GM23338 (cell line): ENCODE measurements at regions not wholly inside any gene's neighbourhood (a gene's known extent, or its start where the extent isn't known, plus 50 kb on each side); places are given as distances from the start of the nearest gene placed in this dataset.

Source experiments
- ATAC-seq: fragments of 200-7000 bp; cut with Tn5 transposase; 3 replicates; pipeline ENCODE4 v1.9.1; 2020
- DNase-seq: peaks from one replicate; pipeline ENCODE4 v3.0.0-alpha.2; 2015; ENCODE audit warnings: low spot score
- H2AFZ ChIP-seq: fragments of 200-600 bp; sonication (generic); 2 replicates; pipeline ENCODE4 v1.8.0; 2016; ENCODE audit warnings: antibody characterized with exemption, mild to moderate bottlenecking, moderate library complexity
- H3F3A ChIP-seq: fragments of 200-600 bp; sonication (generic); replicated peaks from 2 replicates; pipeline ENCODE4 v1.8.0; 2017; ENCODE audit warnings: antibody characterized with exemption, mixed run types, low read depth
- H3K27ac ChIP-seq: fragments of 200-600 bp; sonication (generic); 2 replicates; pipeline ENCODE4 v1.6.1; 2016; ENCODE audit warnings: low read depth
- H3K27me3 ChIP-seq: fragments of 200-600 bp; sonication (generic); 2 replicates; pipeline ENCODE4 v1.8.0; 2016; ENCODE audit warnings: mild to moderate bottlenecking, mixed run types, moderate library complexity; ENCODE audit not compliant: insufficient read depth
- H3K36me3 ChIP-seq: fragments of 200-600 bp; sonication (generic); 2 replicates; pipeline ENCODE4 v1.8.0; 2016; ENCODE audit warnings: mild to moderate bottlenecking; ENCODE audit not compliant: insufficient read depth
- H3K4me1 ChIP-seq: fragments of 200-600 bp; sonication (generic); 2 replicates; pipeline ENCODE4 v1.8.0; 2016; ENCODE audit warnings: mild to moderate bottlenecking, moderate library complexity; ENCODE audit not compliant: insufficient read depth
- H3K4me2 ChIP-seq: fragments of 200-600 bp; sonication (generic); 2 replicates; pipeline ENCODE4 v1.7.1; 2017; ENCODE audit warnings: mixed run types
- H3K4me3 ChIP-seq: fragments of 200-600 bp; sonication (generic); 2 replicates; pipeline ENCODE4 v1.6.1; 2016; ENCODE audit warnings: mixed run types
- H3K79me2 ChIP-seq: fragments of 200-600 bp; sonication (generic); replicated peaks from 2 replicates; pipeline ENCODE4 v1.8.0; 2017; ENCODE audit warnings: mild to moderate bottlenecking; ENCODE audit not compliant: insufficient read depth
- H3K9me2 ChIP-seq: fragments of 200-600 bp; sonication (generic); 2 replicates; pipeline ENCODE4 v1.8.0; 2017; ENCODE audit not compliant: insufficient read depth
- H4K20me1 ChIP-seq: fragments of 200-600 bp; sonication (generic); replicated peaks from 2 replicates; pipeline ENCODE4 v1.8.0; 2017; ENCODE audit warnings: mild to moderate bottlenecking; ENCODE audit not compliant: insufficient read depth
- H3K27ac Mint-ChIP-seq: 2 replicates; pipeline ENCODE4 v1.8.0; 2020; ENCODE audit warnings: inconsistent platforms, mild to moderate bottlenecking, moderate library complexity, mixed read lengths
- H3K27me3 Mint-ChIP-seq: 3 replicates; pipeline ENCODE4 v1.8.0; 2022; ENCODE audit warnings: low read depth, mild to moderate bottlenecking, moderate library complexity, mixed read lengths, inconsistent platforms; ENCODE audit not compliant: insufficient read depth, poor library complexity
- H3K36me3 Mint-ChIP-seq: 3 replicates; pipeline ENCODE4 v1.8.0; 2021; ENCODE audit warnings: low read depth, mild to moderate bottlenecking, inconsistent platforms, moderate library complexity, mixed read lengths
- H3K4me1 Mint-ChIP-seq: 3 replicates; pipeline ENCODE4 v1.8.0; 2020; ENCODE audit warnings: mild to moderate bottlenecking, inconsistent platforms, mixed read lengths
- H3K4me3 Mint-ChIP-seq: 3 replicates; pipeline ENCODE4 v1.8.0; 2021; ENCODE audit warnings: moderate library complexity, mild to moderate bottlenecking, inconsistent platforms, mixed read lengths
- H3K9me3 Mint-ChIP-seq: 3 replicates; pipeline ENCODE4 v1.8.0; 2020; ENCODE audit warnings: moderate library complexity, mild to moderate bottlenecking, inconsistent platforms, mixed read lengths
- EZH2 ChIP-seq: fragments of 200-600 bp; sonication (generic); IDR thresholded peaks from one replicate; pipeline ENCODE4 v1.8.0; 2017; ENCODE audit warnings: antibody characterized with exemption, mild to moderate bottlenecking, low read depth; ENCODE audit not compliant: unreplicated experiment
- EZH2phosphoT487 ChIP-seq: fragments of 200-600 bp; sonication (generic); IDR thresholded peaks from one replicate; pipeline ENCODE4 v1.8.1; 2018; ENCODE audit warnings: antibody characterized with exemption; ENCODE audit not compliant: unreplicated experiment
- JUNB ChIP-seq: IDR thresholded peaks from one replicate; pipeline ENCODE4 v1.6.1; 2016; ENCODE audit warnings: antibody characterized with exemption; ENCODE audit not compliant: unreplicated experiment
- NANOG ChIP-seq: IDR thresholded peaks from 2 replicates; pipeline ENCODE4 v1.6.1; 2016; ENCODE audit warnings: antibody characterized with exemption, borderline replicate concordance
- POLR2AphosphoS5 ChIP-seq: IDR thresholded peaks from 2 replicates; pipeline ENCODE4 v1.6.1; 2016; ENCODE audit warnings: antibody characterized with exemption, low read depth
- ZNF331 ChIP-seq: fragments of 250-450 bp; sonication (Bioruptor Pico); IDR thresholded peaks from 2 replicates; pipeline ENCODE4 v1.5.0; 2020; ENCODE audit warnings: low read depth, mild to moderate bottlenecking, moderate library complexity
- TF ChIP-seq, protein P1 (sequence below), 2 experiments: fragments of 200-600 bp in 1 of 2; sonication (generic) in 1 of 2; conservative IDR thresholded peaks; 2 replicates each; pipeline versions ENCODE4 v1.5.1 to v1.6.1; 2016 to 2017; ENCODE audit warnings: antibody characterized with exemption in 2 of 2, low read depth in 2 of 2, mild to moderate bottlenecking in 2 of 2, moderate library complexity in 1 of 2

DNA sequence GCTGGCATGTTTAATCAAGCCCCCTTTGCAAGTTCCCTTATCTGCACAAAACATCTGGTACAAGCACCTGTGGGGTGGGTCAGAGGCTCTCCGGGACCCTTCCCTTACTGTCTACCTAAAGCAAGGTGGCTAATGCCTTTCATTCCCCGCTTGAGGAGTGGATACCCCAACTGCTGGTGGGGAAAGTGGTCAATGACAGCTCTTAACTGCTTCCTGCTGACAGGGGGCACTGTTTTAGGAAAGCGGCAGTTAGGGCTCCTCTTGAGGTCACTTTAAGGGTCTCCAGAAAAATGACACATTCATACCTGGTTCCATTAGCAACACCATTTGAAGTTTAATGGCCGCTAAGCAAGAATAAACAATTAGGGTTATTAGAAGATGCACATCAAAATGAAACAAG is 761.8 kb upstream of the PHF14 start:
- H3K4me3 ChIP-seq = no peak overlapping the region
- ATAC-seq (no peak), DNase-seq (peak; percentile 6)

DNA sequence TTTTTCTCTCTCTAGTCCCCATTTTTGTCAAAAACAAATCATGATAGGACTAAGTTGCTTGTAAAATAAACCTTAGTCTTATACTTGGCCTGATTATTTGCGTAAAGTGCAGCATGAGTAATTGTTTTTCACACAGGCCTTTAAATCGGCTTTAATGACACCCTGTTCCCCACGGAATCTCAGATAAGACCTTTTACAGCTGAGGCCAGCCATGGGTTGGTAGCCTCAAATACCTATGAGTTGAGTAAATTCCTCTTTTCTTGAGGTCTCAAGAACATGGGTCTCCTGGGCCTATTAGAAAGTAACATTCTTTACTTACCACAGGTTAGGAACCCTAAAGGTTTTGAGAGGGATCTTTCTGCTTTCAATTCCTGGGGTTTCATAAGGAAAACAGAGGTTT is 761.0 kb upstream of the PHF14 start:
- DNase-seq = no peak
- Histone ChIP-seq H3F3A (no peaks in the 10 kb centered on the region), H3K4me3 (no peak overlapping the region), H3K27me3 (no peaks in the 10 kb centered on the region), H3K27ac (no peak overlapping the region), H3K36me3 (no peaks in the 10 kb centered on the region; the same call in 1 of the 2 replicates), H2AFZ (no peak overlapping the region), H3K79me2 (no peaks in the 10 kb centered on the region), H3K4me1 (no peaks in the 10 kb centered on the region), H4K20me1 (no peaks in the 10 kb centered on the region), H3K9me2 (no peaks in the 10 kb centered on the region), H3K4me2 (no peak overlapping the region)
- H3K4me3 Mint-ChIP-seq = no peak overlapping the region
- H3K27me3 Mint-ChIP-seq = no peaks in the 10 kb centered on the region
- no peak for ATAC-seq
- H3K36me3 Mint-ChIP-seq = peaks cover 16% of the 10 kb centered on the region
- H3K9me3 Mint-ChIP-seq = peaks cover 25% of the 10 kb centered on the region
- no peaks in the 10 kb centered on the region for H3K4me1 Mint-ChIP-seq
- no peak overlapping the region for H3K27ac Mint-ChIP-seq
- no peak for TF ChIP-seq ZNF331

More for the DNA sequence above, 761.8 kb upstream of the PHF14 start:
- Histone ChIP-seq H2AFZ (no peak overlapping the region), H3K27me3 (no peaks in the 10 kb centered on the region), H3K4me2 (no peak overlapping the region), H4K20me1 (no peaks in the 10 kb centered on the region), H3K27ac (no peak overlapping the region), H3K36me3 (no peaks in the 10 kb centered on the region; the same call in 1 of the 2 replicates), H3F3A (no peaks in the 10 kb centered on the region), H3K9me2 (no peaks in the 10 kb centered on the region), H3K4me1 (no peaks in the 10 kb centered on the region), H3K79me2 (no peaks in the 10 kb centered on the region)
- Mint-ChIP-seq H3K27ac (no peak overlapping the region), H3K9me3 (peaks cover 25% of the 10 kb centered on the region), H3K4me3 (no peak overlapping the region), H3K27me3 (no peaks in the 10 kb centered on the region), H3K4me1 (no peaks in the 10 kb centered on the region), H3K36me3 (peaks cover 16% of the 10 kb centered on the region)
- TF ChIP-seq, protein P1, sequence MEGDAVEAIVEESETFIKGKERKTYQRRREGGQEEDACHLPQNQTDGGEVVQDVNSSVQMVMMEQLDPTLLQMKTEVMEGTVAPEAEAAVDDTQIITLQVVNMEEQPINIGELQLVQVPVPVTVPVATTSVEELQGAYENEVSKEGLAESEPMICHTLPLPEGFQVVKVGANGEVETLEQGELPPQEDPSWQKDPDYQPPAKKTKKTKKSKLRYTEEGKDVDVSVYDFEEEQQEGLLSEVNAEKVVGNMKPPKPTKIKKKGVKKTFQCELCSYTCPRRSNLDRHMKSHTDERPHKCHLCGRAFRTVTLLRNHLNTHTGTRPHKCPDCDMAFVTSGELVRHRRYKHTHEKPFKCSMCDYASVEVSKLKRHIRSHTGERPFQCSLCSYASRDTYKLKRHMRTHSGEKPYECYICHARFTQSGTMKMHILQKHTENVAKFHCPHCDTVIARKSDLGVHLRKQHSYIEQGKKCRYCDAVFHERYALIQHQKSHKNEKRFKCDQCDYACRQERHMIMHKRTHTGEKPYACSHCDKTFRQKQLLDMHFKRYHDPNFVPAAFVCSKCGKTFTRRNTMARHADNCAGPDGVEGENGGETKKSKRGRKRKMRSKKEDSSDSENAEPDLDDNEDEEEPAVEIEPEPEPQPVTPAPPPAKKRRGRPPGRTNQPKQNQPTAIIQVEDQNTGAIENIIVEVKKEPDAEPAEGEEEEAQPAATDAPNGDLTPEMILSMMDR (conservative IDR thresholded peaks at IDR 0.05; ENCODE audit: low read depth in 2 of 2) = peak; percentile 38 to 43
- TF ChIP-seq NANOG = no peak

DNA sequence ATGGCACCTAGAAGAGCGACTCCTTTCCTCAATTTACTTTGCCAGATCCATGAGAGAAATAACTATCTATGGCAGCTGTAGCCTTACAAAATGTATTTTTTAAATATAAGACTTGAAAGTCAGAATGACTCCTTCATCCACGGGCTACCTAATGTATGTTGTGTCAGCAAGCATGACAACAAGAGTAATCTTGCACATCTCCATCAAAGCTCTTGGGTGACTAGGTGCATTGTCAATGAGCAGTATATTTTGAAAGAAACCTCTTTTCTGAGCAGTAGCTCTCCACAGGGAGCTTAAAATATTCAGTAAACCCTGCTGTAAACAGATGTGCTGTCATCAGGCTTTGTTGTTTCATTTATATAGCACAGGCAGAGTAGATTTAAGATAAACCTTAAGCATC is 757.2 kb upstream of the PHF14 start:
- no peak overlapping the region for H3K4me3 Mint-ChIP-seq
- no peak overlapping the region for H3K27ac ChIP-seq
- no peaks in the 10 kb centered on the region for H3K27me3 Mint-ChIP-seq
- H3K79me2 ChIP-seq = no peaks in the 10 kb centered on the region
- no peaks in the 10 kb centered on the region; the same call in 1 of the 2 replicates for H3K36me3 ChIP-seq
- no peak overlapping the region for H2AFZ ChIP-seq
- H3K4me3 ChIP-seq = no peak overlapping the region
- TF ChIP-seq EZH2phosphoT487 (no peak), JUNB (no peak), POLR2AphosphoS5 (no peak), EZH2 (no peak)
- no peaks in the 10 kb centered on the region for H4K20me1 ChIP-seq
- no peaks in the 10 kb centered on the region for H3K27me3 ChIP-seq
- H3K4me1 Mint-ChIP-seq = no peaks in the 10 kb centered on the region
- ATAC-seq (no peak), DNase-seq (no peak)
- no peaks in the 10 kb centered on the region for H3F3A ChIP-seq
- H3K9me3 Mint-ChIP-seq = peaks cover 25% of the 10 kb centered on the region
- H3K36me3 Mint-ChIP-seq = peaks cover 16% of the 10 kb centered on the region
- H3K9me2 ChIP-seq = no peaks in the 10 kb centered on the region
- H3K4me2 ChIP-seq = no peak overlapping the region
- no peaks in the 10 kb centered on the region for H3K4me1 ChIP-seq
- H3K27ac Mint-ChIP-seq = no peak overlapping the region
